H9 (cell line): ENCODE measurements at regions not wholly inside any gene's neighbourhood (a gene's known extent, or its start where the extent isn't known, plus 50 kb on each side); places are given as distances from the start of the nearest gene placed in this dataset.

ENCODE experiments used
- DNase-seq: peaks from one replicate; pipeline ENCODE4 v3.0.0-alpha.2; 2017
- H2AFZ ChIP-seq: one replicate; pipeline ENCODE4 v1.6.1; 2013; ENCODE audit warnings: mild to moderate bottlenecking, low read length, control low read depth, moderate library complexity
- H2AK5ac ChIP-seq: 2 replicates; pipeline ENCODE4 v1.6.1; 2013; ENCODE audit warnings: low read length, control low read depth, mixed read lengths; ENCODE audit not compliant: insufficient read length
- H2BK120ac ChIP-seq: one replicate; pipeline ENCODE4 v1.6.1; 2013; ENCODE audit warnings: low read depth, mild to moderate bottlenecking, low read length, control low read depth, inconsistent platforms; ENCODE audit not compliant: poor library complexity, severe bottlenecking
- H2BK12ac ChIP-seq: 2 replicates; pipeline ENCODE4 v1.6.1; 2013; ENCODE audit warnings: low read length, control low read depth, mixed read lengths, low read depth; ENCODE audit not compliant: insufficient read length
- H2BK15ac ChIP-seq: 2 replicates; pipeline ENCODE4 v1.6.1; 2013; ENCODE audit warnings: low read depth, low read length, control low read depth
- H2BK20ac ChIP-seq: one replicate; pipeline ENCODE4 v1.6.1; 2013; ENCODE audit warnings: low read depth, mild to moderate bottlenecking, low read length, control low read depth, inconsistent platforms; ENCODE audit not compliant: poor library complexity, severe bottlenecking
- H2BK5ac ChIP-seq: 2 replicates; pipeline ENCODE4 v1.6.1; 2013; ENCODE audit warnings: low read length, control low read depth, mixed read lengths; ENCODE audit not compliant: insufficient read length
- H3K14ac ChIP-seq: 2 replicates; pipeline ENCODE4 v1.6.1; 2013; ENCODE audit warnings: low read length, control low read depth; ENCODE audit not compliant: insufficient read depth
- H3K18ac ChIP-seq: 2 replicates; pipeline ENCODE4 v1.6.1; 2013; ENCODE audit warnings: low read depth, mild to moderate bottlenecking, mixed read lengths, low read length, control low read depth; ENCODE audit not compliant: insufficient read length
- H3K23ac ChIP-seq: 2 replicates; pipeline ENCODE4 v1.6.1; 2013; ENCODE audit warnings: low read length, control low read depth, mixed read lengths, low read depth; ENCODE audit not compliant: insufficient read length
- H3K23me2 ChIP-seq: 2 replicates; pipeline ENCODE4 v1.6.1; 2013; ENCODE audit warnings: low read depth, mild to moderate bottlenecking, mixed read lengths, low read length, control low read depth; ENCODE audit not compliant: insufficient read length, poor library complexity, severe bottlenecking
- H3K27ac ChIP-seq: 2 replicates; pipeline ENCODE4 v1.5.1; 2013; ENCODE audit warnings: low read length, control low read depth, mixed read lengths, low read depth; ENCODE audit not compliant: insufficient read length
- H3K27me3 ChIP-seq: 2 replicates; pipeline ENCODE4 v1.6.1; 2013; ENCODE audit warnings: low read length, control low read depth, inconsistent platforms; ENCODE audit not compliant: insufficient read depth
- H3K4ac ChIP-seq: 2 replicates; pipeline ENCODE4 v1.6.1; 2013; ENCODE audit warnings: low read depth, mild to moderate bottlenecking, control low read depth, inconsistent platforms, low read length, moderate library complexity
- H3K4me1 ChIP-seq: 2 replicates; pipeline ENCODE4 v1.6.1; 2013; ENCODE audit warnings: low read length, control low read depth, inconsistent platforms; ENCODE audit not compliant: insufficient read depth
- H3K4me2 ChIP-seq: 2 replicates; pipeline ENCODE4 v1.6.1; 2013; ENCODE audit warnings: low read length, control low read depth, mixed read lengths; ENCODE audit not compliant: insufficient read length, insufficient read depth
- H3K56ac ChIP-seq: 2 replicates; pipeline ENCODE4 v1.6.1; 2013; ENCODE audit warnings: low read depth, mild to moderate bottlenecking, mixed read lengths, low read length, control low read depth; ENCODE audit not compliant: insufficient read length
- H3K79me1 ChIP-seq: 2 replicates; pipeline ENCODE4 v1.6.1; 2013; ENCODE audit warnings: low read depth, mild to moderate bottlenecking, moderate library complexity, low read length, control low read depth, inconsistent platforms; ENCODE audit not compliant: insufficient read depth, poor library complexity, severe bottlenecking
- H3K79me2 ChIP-seq: 2 replicates; pipeline ENCODE4 v1.6.1; 2013; ENCODE audit warnings: low read length, control low read depth, inconsistent platforms; ENCODE audit not compliant: insufficient read depth
- H3K9ac ChIP-seq: 2 replicates; pipeline ENCODE4 v1.6.1; 2013; ENCODE audit warnings: low read length, control low read depth, mixed read lengths; ENCODE audit not compliant: insufficient read length; ENCODE audit errors: extremely low read depth
- H3K9me3 ChIP-seq: one replicate; pipeline ENCODE4 v1.6.1; 2013; ENCODE audit warnings: low read depth, low read length, inconsistent platforms; ENCODE audit not compliant: control insufficient read depth
- H3T11ph ChIP-seq: one replicate; pipeline ENCODE4 v1.6.1; 2013; ENCODE audit warnings: mild to moderate bottlenecking, low read length, control low read depth, inconsistent platforms
- H4K20me1 ChIP-seq: one replicate; pipeline ENCODE4 v1.6.1; 2013; ENCODE audit not compliant: control insufficient read depth, insufficient read length, insufficient read depth
- H4K5ac ChIP-seq: 2 replicates; pipeline ENCODE4 v1.6.1; 2013; ENCODE audit warnings: low read depth, mild to moderate bottlenecking, mixed read lengths, low read length, control low read depth; ENCODE audit not compliant: insufficient read length
- H4K8ac ChIP-seq: replicated peaks from 2 replicates; pipeline ENCODE4 v1.6.1; 2013; ENCODE audit warnings: low read length, control low read depth, mixed read lengths, low read depth; ENCODE audit not compliant: insufficient read length
- H4K91ac ChIP-seq: 2 replicates; pipeline ENCODE4 v1.6.1; 2013; ENCODE audit warnings: low read depth, mild to moderate bottlenecking, moderate library complexity, mixed read lengths, low read length, control low read depth; ENCODE audit not compliant: insufficient read length
- H3K27ac Mint-ChIP-seq, 3 experiments: 2 replicates in 2 of 3; 3 replicates in 1 of 3; pipeline ENCODE4 v1.8.0; 2020 to 2021; ENCODE audit warnings: mixed read lengths in 3 of 3, mild to moderate bottlenecking in 1 of 3, moderate library complexity in 1 of 3
- H3K27me3 Mint-ChIP-seq: 2 replicates; pipeline ENCODE4 v1.8.0; 2021; ENCODE audit warnings: low read depth, mild to moderate bottlenecking, moderate library complexity, mixed read lengths
- H3K36me3 Mint-ChIP-seq, 3 experiments: 2 replicates in 2 of 3; 3 replicates in 1 of 3; pipeline ENCODE4 v1.8.0; 2020 to 2021; ENCODE audit warnings: low read depth in 3 of 3, mixed read lengths in 3 of 3; ENCODE audit not compliant: insufficient read depth in 1 of 3
- H3K4me1 Mint-ChIP-seq, 2 experiments: 2 replicates each; pipeline ENCODE4 v1.8.0; 2020; ENCODE audit warnings: mixed read lengths in 2 of 2
- H3K4me3 Mint-ChIP-seq, 2 experiments: 2 replicates in 1 of 2; 3 replicates in 1 of 2; pipeline ENCODE4 v1.8.0; 2020 to 2021; ENCODE audit warnings: mild to moderate bottlenecking in 2 of 2, mixed read lengths in 2 of 2, moderate library complexity in 1 of 2
- H3K9me3 Mint-ChIP-seq, 2 experiments: 2 replicates in 1 of 2; 3 replicates in 1 of 2; pipeline ENCODE4 v1.8.0; 2020; ENCODE audit warnings: mild to moderate bottlenecking in 2 of 2, mixed read lengths in 2 of 2, moderate library complexity in 1 of 2
- WGBS: extraction: QIAGEN DNeasy Blood & Tissue Kit; methylation state at CpG from one replicate; pipeline ENCODE4 v1.1.7; 2013; ENCODE audit warnings: missing lambda C conversion rate, low lambda C conversion rate, mixed read lengths; ENCODE audit not compliant: insufficient read length; ENCODE audit errors: extremely low coverage; 5-methylcytosine and 5-hydroxymethylcytosine counted together
- TF ChIP-seq, protein P1 (sequence below): fragments of 200-600 bp; sonication (generic); conservative IDR thresholded peaks from 3 replicates; pipeline ENCODE4 v1.8.0; 2021; ENCODE audit warnings: antibody characterized with exemption, mild to moderate bottlenecking

GRCh38 chr6:66931787-66932186 is 1224.8 kb upstream of the EYS start:
- Histone ChIP-seq H2BK5ac (no peak overlapping the region), H3K14ac (no peak overlapping the region), H2AK5ac (no peak overlapping the region), H3K4me1 (no peaks in the 10 kb centered on the region), H2BK120ac (no peak overlapping the region), H3K23me2 (no peaks in the 10 kb centered on the region), H4K20me1 (no peaks in the 10 kb centered on the region), H3K27me3 (no peaks in the 10 kb centered on the region), H2AFZ (no peak overlapping the region), H2BK12ac (no peak overlapping the region), H4K8ac (no peak overlapping the region), H3K79me2 (no peaks in the 10 kb centered on the region), H2BK15ac (no peak overlapping the region), H4K91ac (no peak overlapping the region), H3K79me1 (no peaks in the 10 kb centered on the region), H3K9me3 (no peaks in the 10 kb centered on the region), H3T11ph (no peak overlapping the region), H3K56ac (no peak overlapping the region), H3K4me2 (no peak overlapping the region), H3K9ac (no peak overlapping the region), H2BK20ac (no peak overlapping the region), H3K23ac (no peak overlapping the region), H3K27ac (no peak overlapping the region), H4K5ac (no peak overlapping the region), H3K18ac (no peak overlapping the region), H3K4ac (no peak overlapping the region)
- H3K27ac Mint-ChIP-seq = no peak overlapping the region
- no peaks in the 10 kb centered on the region for H3K4me1 Mint-ChIP-seq
- H3K9me3 Mint-ChIP-seq = peaks cover 28% of the 10 kb centered on the region in 2 experiments
- no peak overlapping the region for H3K4me3 Mint-ChIP-seq
- H3K36me3 Mint-ChIP-seq = peaks cover 6 to 37% (median 9%) of the 10 kb centered on the region in 3 experiments; a peak in 6 of 7 replicates
- TF ChIP-seq, protein P1, sequence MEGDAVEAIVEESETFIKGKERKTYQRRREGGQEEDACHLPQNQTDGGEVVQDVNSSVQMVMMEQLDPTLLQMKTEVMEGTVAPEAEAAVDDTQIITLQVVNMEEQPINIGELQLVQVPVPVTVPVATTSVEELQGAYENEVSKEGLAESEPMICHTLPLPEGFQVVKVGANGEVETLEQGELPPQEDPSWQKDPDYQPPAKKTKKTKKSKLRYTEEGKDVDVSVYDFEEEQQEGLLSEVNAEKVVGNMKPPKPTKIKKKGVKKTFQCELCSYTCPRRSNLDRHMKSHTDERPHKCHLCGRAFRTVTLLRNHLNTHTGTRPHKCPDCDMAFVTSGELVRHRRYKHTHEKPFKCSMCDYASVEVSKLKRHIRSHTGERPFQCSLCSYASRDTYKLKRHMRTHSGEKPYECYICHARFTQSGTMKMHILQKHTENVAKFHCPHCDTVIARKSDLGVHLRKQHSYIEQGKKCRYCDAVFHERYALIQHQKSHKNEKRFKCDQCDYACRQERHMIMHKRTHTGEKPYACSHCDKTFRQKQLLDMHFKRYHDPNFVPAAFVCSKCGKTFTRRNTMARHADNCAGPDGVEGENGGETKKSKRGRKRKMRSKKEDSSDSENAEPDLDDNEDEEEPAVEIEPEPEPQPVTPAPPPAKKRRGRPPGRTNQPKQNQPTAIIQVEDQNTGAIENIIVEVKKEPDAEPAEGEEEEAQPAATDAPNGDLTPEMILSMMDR = no peak
- DNase-seq = no peak
- WGBS = no CpG with 5 or more reads among the region's 2 CpGs
- no peaks in the 10 kb centered on the region for H3K27me3 Mint-ChIP-seq
